Lower leg skin (tissue), 3 donors: ENCODE measurements at regions not wholly inside any gene's neighbourhood (a gene's known extent, or its start where the extent isn't known, plus 50 kb on each side); places are given as distances from the start of the nearest gene placed in this dataset.

Source experiments
- POLR2A ChIP-seq, 2 donors: fragments of 450-650 bp; IDR thresholded peaks; one replicate each; pipeline ENCODE4 v1.6.1; 2016 to 2017; ENCODE audit warnings: antibody characterized with exemption in 2 of 2, mild to moderate bottlenecking in 1 of 2, moderate library complexity in 1 of 2
- TF ChIP-seq, protein P1 (sequence below), 3 donors: fragments of 450-650 bp; IDR thresholded peaks; one replicate each; pipeline ENCODE4 v1.5.1; 2016; ENCODE audit warnings: antibody characterized with exemption in 3 of 3, mild to moderate bottlenecking in 3 of 3, moderate library complexity in 2 of 3

DNA sequence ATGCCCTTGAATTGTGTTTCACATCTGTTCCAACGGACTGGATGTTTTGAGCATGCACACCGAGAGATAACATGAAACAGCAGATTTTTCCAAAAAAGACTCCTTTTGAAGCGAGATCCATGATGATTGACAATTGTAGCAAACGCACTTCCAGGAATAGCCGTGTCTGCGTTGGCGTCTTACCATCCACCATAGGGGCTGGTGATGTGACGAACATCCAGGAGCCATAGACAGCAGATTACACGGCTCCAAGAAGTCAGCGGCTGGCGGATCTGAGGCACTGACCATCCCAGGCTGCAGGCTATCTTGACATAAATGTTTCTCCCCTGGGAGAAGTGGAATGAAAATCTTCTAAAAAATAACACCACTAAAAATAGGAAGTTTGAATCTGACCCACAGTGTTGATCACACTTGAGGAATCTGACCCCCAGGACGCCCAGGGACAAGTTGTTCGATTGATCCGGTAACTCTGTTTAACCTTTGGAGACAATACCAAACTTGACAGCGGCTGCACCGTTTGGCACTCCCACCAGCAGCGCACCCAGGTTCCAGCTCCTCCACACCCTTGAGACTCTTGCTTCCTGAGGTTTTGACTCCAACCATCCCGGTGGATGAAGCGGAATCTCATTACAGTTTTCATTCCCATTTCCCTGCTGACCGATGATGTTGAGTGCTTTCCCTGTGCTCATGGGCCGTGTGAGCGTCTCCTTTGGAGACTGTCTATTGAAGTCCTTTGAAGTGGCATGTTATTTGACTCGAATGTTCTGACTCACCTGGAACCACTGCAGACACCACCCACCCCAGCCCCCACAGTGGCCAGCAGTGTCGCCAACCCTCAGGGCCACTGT, 140.0 kb upstream of the GPC1 start:
- TF ChIP-seq, protein P1, sequence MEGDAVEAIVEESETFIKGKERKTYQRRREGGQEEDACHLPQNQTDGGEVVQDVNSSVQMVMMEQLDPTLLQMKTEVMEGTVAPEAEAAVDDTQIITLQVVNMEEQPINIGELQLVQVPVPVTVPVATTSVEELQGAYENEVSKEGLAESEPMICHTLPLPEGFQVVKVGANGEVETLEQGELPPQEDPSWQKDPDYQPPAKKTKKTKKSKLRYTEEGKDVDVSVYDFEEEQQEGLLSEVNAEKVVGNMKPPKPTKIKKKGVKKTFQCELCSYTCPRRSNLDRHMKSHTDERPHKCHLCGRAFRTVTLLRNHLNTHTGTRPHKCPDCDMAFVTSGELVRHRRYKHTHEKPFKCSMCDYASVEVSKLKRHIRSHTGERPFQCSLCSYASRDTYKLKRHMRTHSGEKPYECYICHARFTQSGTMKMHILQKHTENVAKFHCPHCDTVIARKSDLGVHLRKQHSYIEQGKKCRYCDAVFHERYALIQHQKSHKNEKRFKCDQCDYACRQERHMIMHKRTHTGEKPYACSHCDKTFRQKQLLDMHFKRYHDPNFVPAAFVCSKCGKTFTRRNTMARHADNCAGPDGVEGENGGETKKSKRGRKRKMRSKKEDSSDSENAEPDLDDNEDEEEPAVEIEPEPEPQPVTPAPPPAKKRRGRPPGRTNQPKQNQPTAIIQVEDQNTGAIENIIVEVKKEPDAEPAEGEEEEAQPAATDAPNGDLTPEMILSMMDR (IDR thresholded peaks at IDR 0.05): no peak
- TF ChIP-seq POLR2A (IDR thresholded peaks at IDR 0.05): no peak
